MM.1S (cell line): ENCODE measurements at regions not wholly inside any gene's neighbourhood (a gene's known extent, or its start where the extent isn't known, plus 50 kb on each side); places are given as distances from the start of the nearest gene placed in this dataset.

Experiments used
- EZH2 ChIP-seq: fragments of 300-600 bp; sonication (generic); optimal IDR thresholded peaks from 2 replicates; pipeline ENCODE3; 2017; ENCODE audit warnings: low read depth, mild to moderate bottlenecking, antibody characterized with exemption, low read length, mixed read lengths
- TF ChIP-seq, protein P1 (sequence below): fragments of 300-600 bp; sonication (generic); IDR thresholded peaks from 2 replicates; pipeline ENCODE4 v1.5.1; 2016; ENCODE audit warnings: antibody characterized with exemption, low read length, mixed read lengths

GRCh38 chr5:98109561-98110006 is 663.9 kb upstream of the RGMB start:
- TF ChIP-seq, protein P1, sequence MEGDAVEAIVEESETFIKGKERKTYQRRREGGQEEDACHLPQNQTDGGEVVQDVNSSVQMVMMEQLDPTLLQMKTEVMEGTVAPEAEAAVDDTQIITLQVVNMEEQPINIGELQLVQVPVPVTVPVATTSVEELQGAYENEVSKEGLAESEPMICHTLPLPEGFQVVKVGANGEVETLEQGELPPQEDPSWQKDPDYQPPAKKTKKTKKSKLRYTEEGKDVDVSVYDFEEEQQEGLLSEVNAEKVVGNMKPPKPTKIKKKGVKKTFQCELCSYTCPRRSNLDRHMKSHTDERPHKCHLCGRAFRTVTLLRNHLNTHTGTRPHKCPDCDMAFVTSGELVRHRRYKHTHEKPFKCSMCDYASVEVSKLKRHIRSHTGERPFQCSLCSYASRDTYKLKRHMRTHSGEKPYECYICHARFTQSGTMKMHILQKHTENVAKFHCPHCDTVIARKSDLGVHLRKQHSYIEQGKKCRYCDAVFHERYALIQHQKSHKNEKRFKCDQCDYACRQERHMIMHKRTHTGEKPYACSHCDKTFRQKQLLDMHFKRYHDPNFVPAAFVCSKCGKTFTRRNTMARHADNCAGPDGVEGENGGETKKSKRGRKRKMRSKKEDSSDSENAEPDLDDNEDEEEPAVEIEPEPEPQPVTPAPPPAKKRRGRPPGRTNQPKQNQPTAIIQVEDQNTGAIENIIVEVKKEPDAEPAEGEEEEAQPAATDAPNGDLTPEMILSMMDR = no peak
- no peak for TF ChIP-seq EZH2
